Left lung (tissue), 4 donors: ENCODE measurements at regions not wholly inside any gene's neighbourhood (a gene's known extent, or its start where the extent isn't known, plus 50 kb on each side); places are given as distances from the start of the nearest gene placed in this dataset.
"Not testable (repeated sequence)": the region's sequence is repeated elsewhere in the genome, so short reads cannot be mapped to it uniquely, and the experiment has no call there.

Experiments used
- ATAC-seq: fragments of 200-7000 bp; cut with Tn5 transposase; one replicate; pipeline ENCODE4 v1.9.1; 2020; ENCODE audit warnings: moderate library complexity
- DNase-seq, 4 donors: peaks; one replicate each; pipeline ENCODE4 v3.0.0-alpha.2; 2013 to 2020
- H3K27ac ChIP-seq, 2 donors: fragments of 200-600 bp; sonication (generic) in 1 of 2; one replicate each; pipeline versions ENCODE4 v1.5.0 to v1.8.0; 2020 to 2021
- H3K27me3 ChIP-seq, 2 donors: fragments of 200-600 bp; sonication (generic) in 1 of 2; one replicate each; pipeline versions ENCODE4 v1.5.0 to v1.8.0; 2020 to 2021
- H3K36me3 ChIP-seq, 2 donors: fragments of 200-600 bp; sonication (generic) in 1 of 2; one replicate each; pipeline versions ENCODE4 v1.5.0 to v1.8.0; 2020 to 2021
- H3K4me1 ChIP-seq, 2 donors: fragments of 200-600 bp; one replicate each; pipeline ENCODE4 v1.8.0; 2021
- H3K4me3 ChIP-seq, 2 donors: fragments of 200-600 bp; sonication (generic) in 1 of 2; one replicate each; pipeline versions ENCODE4 v1.5.0 to v1.8.0; 2020 to 2021; ENCODE audit warnings: mild to moderate bottlenecking in 1 of 2
- H3K9me3 ChIP-seq, 2 donors: fragments of 200-600 bp; sonication (generic) in 1 of 2; one replicate each; pipeline versions ENCODE4 v1.5.0 to v1.8.0; 2020 to 2021
- intact Hi-C, 2 donors: fragments of 100-400 bp; cut with DNase I; formaldehyde crosslinking; loops; one replicate each; pipeline versions ENCODE4 v1.11.2 to v1.14.2; 2022
- TF ChIP-seq, protein P1 (sequence below), 2 donors: fragments of 200-600 bp; sonication (generic) in 1 of 2; IDR thresholded peaks; one replicate each; pipeline versions ENCODE4 v1.5.0 to v1.8.0; 2021; ENCODE audit warnings: antibody characterized with exemption in 2 of 2
- donor health status: DM: no; HTN: yes; CAD: no.
- donor health status: DM: no; HTN: no; CAD: no.

DNA sequence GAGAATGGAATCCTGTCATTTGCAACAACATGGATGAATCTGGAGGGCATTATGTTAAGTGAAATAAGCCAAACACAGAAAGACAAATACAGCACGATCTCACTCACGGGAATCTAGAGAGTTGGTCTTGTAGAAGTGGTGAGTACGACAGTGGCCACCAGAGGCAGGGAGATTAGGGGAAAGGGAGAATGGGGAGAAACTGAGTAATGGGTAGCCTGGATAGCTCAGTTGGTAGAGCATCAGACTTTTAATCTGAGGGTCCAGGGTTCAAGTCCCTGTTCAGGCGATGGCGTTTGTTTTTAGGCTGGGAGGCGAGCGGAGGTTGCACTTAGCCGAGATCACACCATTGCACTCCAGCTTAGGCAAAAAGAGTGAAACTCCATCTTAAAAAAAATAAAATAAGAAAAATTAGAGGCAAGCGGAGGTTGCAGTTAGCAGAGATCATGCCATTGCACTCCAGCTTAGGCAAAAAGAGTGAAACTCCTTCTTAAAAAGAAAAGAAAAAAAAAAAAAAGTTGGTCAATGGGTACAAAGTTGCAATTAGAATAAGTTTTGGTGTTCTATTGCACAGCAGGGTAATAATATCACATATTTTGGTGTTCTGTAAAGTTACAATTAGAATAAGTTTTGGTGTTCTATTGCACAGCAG is 95.7 kb upstream of the UBASH3B start:
- Histone ChIP-seq H3K4me1 (no peaks in the 10 kb centered on the region), H3K9me3 (no peaks in the 10 kb centered on the region), H3K27me3 (peaks cover 0 to 23% of the 10 kb centered on the region in 2 donors), H3K4me3 (no peak overlapping the region), H3K36me3 (no peaks in the 10 kb centered on the region), H3K27ac (no peak overlapping the region)
- no peak for ATAC-seq
- no peak for DNase-seq
- TF ChIP-seq, protein P1, sequence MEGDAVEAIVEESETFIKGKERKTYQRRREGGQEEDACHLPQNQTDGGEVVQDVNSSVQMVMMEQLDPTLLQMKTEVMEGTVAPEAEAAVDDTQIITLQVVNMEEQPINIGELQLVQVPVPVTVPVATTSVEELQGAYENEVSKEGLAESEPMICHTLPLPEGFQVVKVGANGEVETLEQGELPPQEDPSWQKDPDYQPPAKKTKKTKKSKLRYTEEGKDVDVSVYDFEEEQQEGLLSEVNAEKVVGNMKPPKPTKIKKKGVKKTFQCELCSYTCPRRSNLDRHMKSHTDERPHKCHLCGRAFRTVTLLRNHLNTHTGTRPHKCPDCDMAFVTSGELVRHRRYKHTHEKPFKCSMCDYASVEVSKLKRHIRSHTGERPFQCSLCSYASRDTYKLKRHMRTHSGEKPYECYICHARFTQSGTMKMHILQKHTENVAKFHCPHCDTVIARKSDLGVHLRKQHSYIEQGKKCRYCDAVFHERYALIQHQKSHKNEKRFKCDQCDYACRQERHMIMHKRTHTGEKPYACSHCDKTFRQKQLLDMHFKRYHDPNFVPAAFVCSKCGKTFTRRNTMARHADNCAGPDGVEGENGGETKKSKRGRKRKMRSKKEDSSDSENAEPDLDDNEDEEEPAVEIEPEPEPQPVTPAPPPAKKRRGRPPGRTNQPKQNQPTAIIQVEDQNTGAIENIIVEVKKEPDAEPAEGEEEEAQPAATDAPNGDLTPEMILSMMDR (IDR thresholded peaks at IDR 0.05), result no peak
- intact Hi-C loops, result no loop called here

DNA sequence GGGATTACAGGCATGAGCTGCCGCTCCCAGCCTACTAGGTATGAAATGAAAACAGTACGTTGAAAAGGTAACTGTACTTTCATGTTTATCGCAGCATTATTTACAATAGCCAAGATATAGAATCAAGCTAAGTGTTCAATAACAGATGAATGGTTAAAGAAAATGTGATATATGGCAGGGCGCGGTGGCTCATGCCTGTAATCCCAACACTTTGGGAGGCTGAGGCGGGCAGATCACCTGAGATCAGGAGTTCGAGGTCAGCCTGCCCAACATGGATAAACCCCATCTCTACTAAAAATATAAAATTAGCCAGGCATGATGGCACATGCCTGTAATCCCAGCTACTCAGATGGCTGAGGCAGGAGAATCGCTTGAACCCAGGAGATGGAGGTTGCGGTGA is 96.3 kb upstream of the UBASH3B start:
- DNase-seq, H3K4me3 ChIP-seq, intact Hi-C loops, H3K36me3 ChIP-seq, H3K4me1 ChIP-seq, H3K9me3 ChIP-seq, H3K27ac ChIP-seq, ATAC-seq: not testable (repeated sequence)
- peaks cover 0 to 23% of the 10 kb centered on the region in 2 donors for H3K27me3 ChIP-seq

DNA sequence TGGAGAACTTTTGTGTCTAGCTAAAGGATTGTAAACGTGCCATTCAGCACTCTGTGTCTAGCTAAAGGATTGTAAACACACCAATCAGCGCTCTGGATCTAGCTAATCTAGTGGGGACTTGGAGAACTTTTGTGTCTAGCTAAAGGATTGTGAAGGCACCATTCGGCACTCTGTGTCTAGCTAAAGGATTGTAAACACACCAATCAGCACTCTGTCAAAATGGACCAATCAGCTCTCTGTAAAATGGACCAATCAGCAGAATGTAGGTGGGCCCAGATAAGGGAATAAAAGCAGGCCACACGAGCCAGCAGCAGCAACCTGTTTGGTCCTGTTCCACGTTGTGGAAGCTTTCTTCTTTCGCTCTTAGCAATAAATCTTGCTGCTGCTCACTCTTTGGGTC is 98.4 kb upstream of the UBASH3B start:
- H3K27ac ChIP-seq, intact Hi-C loops, H3K4me3 ChIP-seq, H3K4me1 ChIP-seq, H3K36me3 ChIP-seq, H3K9me3 ChIP-seq, DNase-seq, ATAC-seq: not testable (repeated sequence)
- peaks cover 0 to 23% of the 10 kb centered on the region in 2 donors for H3K27me3 ChIP-seq

DNA sequence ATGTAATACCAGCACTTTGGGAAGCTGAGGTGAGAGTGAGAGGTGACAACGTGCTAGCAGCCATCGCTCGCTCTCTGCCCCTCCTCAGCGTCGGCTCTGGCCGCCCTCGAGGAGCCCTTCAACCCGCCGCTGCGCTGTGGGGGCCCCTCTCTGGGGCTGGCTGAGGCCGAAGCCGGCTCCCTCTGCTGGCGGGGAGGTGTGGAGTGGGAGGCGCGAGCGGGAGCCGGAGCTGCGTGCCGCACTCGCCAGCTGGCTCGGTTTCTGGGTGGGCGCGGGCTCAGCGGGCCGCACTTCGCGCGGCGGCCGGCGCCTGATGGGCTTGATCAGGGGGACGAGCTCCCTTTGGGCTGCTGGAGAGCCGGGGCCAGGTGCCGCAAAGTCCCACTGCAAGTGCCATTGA is 98.9 kb upstream of the UBASH3B start:
- Histone ChIP-seq H3K4me3 (peak overlapping the region in 1 of 2 donors; percentile 19), H3K36me3 (no peaks in the 10 kb centered on the region), H3K27ac (no peak overlapping the region), H3K9me3 (no peaks in the 10 kb centered on the region), H3K4me1 (no peaks in the 10 kb centered on the region), H3K27me3 (peaks cover 0 to 23% of the 10 kb centered on the region in 2 donors)
- intact Hi-C loops, result no loop called here
- DNase-seq, result peak; percentile 25 to 74 (median 39)
- peak; percentile 72 for ATAC-seq
- TF ChIP-seq, protein P1 (IDR thresholded peaks at IDR 0.05), result no peak

DNA sequence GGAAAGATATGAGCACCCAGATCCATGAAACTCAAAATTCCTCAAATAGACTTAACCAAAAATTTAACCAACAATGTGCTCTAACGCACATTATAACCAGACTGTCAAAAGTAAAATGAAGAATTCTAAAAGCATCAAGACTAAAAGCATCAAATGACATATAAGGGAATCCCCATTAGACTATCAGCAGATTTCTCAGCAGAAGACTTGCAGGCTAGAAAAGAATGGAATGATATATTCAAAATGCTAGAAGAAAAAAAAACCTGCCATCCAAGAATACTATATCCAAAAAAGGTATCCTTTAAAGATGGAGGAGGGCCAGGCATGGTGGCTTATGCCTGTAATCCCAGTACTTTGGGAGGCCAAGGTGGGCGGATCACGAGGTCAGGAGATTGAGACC is 117.5 kb upstream of the UBASH3B start:
- no peak for ATAC-seq
- peaks cover 0 to 50% of the 10 kb centered on the region in 2 donors for H3K9me3 ChIP-seq
- no peak overlapping the region for H3K4me3 ChIP-seq
- intact Hi-C loops, result no loop called here
- TF ChIP-seq, protein P1 (IDR thresholded peaks at IDR 0.05), result no peak
- no peaks in the 10 kb centered on the region for H3K27me3 ChIP-seq
- no peak for DNase-seq
- H3K27ac ChIP-seq, result no peak overlapping the region
- no peaks in the 10 kb centered on the region for H3K36me3 ChIP-seq
- H3K4me1 ChIP-seq, result no peaks in the 10 kb centered on the region

DNA sequence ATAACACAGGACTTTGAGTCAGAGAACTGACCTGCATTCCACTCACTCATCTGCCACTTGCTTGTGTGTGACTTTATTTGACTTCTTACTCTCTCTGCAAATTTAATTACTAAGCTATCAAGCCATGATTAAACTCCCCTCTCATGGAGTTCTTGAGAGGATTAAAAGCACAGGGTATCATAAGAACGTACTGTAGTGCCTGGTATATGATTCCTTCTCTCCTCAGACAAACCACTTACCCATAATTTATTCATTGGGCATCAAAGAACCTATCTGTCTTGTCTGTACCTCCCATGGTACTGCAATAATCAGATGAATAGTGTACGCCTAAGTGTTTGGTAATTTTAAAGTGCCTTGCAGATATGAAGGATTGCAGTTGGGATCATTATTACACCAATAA is 130.6 kb upstream of the UBASH3B start:
- H3K9me3 ChIP-seq, result no peaks in the 10 kb centered on the region
- intact Hi-C loops, result no loop called here
- H3K4me3 ChIP-seq, result no peak overlapping the region
- no peaks in the 10 kb centered on the region for H3K27me3 ChIP-seq
- ATAC-seq (no peak), DNase-seq (no peak)
- TF ChIP-seq, protein P1 (IDR thresholded peaks at IDR 0.05), result no peak
- no peaks in the 10 kb centered on the region for H3K36me3 ChIP-seq
- no peak overlapping the region for H3K27ac ChIP-seq
- peaks cover 0 to 5% of the 10 kb centered on the region in 2 donors for H3K4me1 ChIP-seq
